ENCODE measurements at regions not wholly inside any gene's neighbourhood (a gene's known extent, or its start where the extent isn't known, plus 50 kb on each side); places are given as distances from the start of the nearest gene placed in this dataset.

DNA sequence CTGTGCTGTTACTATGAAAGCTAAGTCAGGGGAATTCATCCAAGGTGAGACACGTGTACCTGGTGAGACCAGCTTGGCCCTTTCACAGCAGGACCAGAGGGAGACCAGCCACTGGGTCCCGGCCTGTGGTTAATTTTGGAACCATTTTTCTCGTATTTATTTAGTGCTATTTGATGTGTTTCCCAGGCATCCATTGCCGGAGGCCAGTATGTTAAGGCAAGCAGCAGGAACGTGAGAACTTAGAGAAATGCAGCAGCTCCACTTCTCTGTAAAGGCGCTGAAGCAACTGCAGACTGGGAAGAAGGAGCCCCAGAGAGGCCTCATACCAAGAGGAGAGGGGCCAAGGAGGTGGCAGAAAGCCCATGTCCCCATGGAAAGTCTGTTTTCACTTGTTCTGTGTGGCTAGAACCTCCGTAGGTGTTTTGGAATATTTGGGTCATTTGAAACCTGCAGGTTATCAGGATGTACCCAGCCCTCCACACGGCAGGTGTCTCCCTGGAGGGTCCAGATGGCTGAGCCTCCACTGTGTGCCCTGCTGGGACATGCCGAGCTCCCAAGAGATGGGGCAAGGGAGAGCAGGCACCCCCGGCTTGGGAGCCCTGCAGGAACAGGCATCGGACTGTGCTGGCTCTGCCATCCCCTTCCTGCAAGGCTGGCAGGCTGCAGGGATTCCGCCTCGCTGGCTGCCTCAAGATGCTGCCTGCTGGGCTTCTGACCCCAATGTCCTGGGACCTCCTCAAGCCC is 256.0 kb upstream of the RAB6C start:
- Histone ChIP-seq H3K4me3 (IDR thresholded peaks at IDR 0.05; ENCODE audit: insufficient read depth, low read depth, low read length) (no peak overlapping the region), H3K79me2 (ENCODE audit: insufficient read depth, low read depth) (no peaks in the 10 kb centered on the region), H3K4me2 (no peak overlapping the region), H3K36me3 (ENCODE audit: insufficient read depth) (no peaks in the 10 kb centered on the region), H3K27me3 (ENCODE audit: insufficient read depth, low read depth) (no peaks in the 10 kb centered on the region), H4K20me1 (ENCODE audit: insufficient read depth) (no peaks in the 10 kb centered on the region), H3K27ac (no peak overlapping the region), H2AFZ (ENCODE audit: low read depth) (no peak overlapping the region), H3K9ac (no peak overlapping the region), H3K4me1 (ENCODE audit: low read depth, poor library complexity, severe bottlenecking) (no peaks in the 10 kb centered on the region)
- TF ChIP-seq, protein P1, sequence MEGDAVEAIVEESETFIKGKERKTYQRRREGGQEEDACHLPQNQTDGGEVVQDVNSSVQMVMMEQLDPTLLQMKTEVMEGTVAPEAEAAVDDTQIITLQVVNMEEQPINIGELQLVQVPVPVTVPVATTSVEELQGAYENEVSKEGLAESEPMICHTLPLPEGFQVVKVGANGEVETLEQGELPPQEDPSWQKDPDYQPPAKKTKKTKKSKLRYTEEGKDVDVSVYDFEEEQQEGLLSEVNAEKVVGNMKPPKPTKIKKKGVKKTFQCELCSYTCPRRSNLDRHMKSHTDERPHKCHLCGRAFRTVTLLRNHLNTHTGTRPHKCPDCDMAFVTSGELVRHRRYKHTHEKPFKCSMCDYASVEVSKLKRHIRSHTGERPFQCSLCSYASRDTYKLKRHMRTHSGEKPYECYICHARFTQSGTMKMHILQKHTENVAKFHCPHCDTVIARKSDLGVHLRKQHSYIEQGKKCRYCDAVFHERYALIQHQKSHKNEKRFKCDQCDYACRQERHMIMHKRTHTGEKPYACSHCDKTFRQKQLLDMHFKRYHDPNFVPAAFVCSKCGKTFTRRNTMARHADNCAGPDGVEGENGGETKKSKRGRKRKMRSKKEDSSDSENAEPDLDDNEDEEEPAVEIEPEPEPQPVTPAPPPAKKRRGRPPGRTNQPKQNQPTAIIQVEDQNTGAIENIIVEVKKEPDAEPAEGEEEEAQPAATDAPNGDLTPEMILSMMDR (conservative IDR thresholded peaks at IDR 0.05; ENCODE audit: low read depth, low read length), result no peak

DNA sequence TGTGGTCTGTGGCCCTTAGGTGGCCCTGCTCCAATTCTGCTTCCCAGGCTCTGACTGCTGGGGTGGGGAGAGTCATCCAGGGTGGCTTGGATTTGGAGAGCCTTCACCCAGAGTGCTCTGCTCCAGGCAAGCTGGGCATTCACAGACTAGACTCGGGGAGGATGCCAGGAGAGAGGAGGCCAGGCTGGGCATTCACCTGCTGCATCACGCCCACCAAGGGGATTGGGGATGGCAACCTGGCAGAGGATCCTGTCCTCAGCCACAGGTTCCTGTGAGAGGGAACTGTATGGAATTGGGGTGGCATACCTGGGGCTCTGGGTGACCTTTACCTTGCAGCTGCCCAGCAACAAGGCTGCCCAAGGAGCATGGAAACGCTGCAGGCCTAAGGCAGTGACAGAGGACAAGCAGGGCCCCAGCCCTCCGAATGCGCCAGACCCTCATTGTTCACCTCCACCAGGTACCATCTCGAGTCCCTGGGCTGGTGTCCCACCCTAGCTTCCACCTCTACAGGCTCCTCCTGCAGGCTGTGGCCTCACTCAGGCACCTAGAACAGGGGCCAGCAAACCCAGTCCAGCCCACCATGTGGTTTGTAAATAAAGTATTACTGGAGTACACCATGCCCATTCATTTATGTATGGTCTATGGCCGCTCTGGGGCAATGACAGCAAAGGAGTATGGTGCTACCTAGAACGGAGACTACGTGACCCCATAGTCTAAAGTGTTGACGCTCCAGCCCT is 255.3 kb upstream of the RAB6C start:
- no peaks in the 10 kb centered on the region for H3K27me3 ChIP-seq (ENCODE audit: insufficient read depth, low read depth)
- no peak overlapping the region for H2AFZ ChIP-seq (ENCODE audit: low read depth)
- no peak overlapping the region for H3K27ac ChIP-seq
- TF ChIP-seq, protein P1 (conservative IDR thresholded peaks at IDR 0.05; ENCODE audit: low read depth, low read length), result no peak
- no peaks in the 10 kb centered on the region for H4K20me1 ChIP-seq (ENCODE audit: insufficient read depth)
- H3K4me3 ChIP-seq (IDR thresholded peaks at IDR 0.05; ENCODE audit: insufficient read depth, low read depth, low read length), result no peak overlapping the region
- H3K36me3 ChIP-seq (ENCODE audit: insufficient read depth), result no peaks in the 10 kb centered on the region
- H3K4me2 ChIP-seq, result no peak overlapping the region
- H3K4me1 ChIP-seq (ENCODE audit: low read depth, poor library complexity, severe bottlenecking), result no peaks in the 10 kb centered on the region
- no peaks in the 10 kb centered on the region for H3K79me2 ChIP-seq (ENCODE audit: insufficient read depth, low read depth)
- no peak overlapping the region for H3K9ac ChIP-seq

DNA sequence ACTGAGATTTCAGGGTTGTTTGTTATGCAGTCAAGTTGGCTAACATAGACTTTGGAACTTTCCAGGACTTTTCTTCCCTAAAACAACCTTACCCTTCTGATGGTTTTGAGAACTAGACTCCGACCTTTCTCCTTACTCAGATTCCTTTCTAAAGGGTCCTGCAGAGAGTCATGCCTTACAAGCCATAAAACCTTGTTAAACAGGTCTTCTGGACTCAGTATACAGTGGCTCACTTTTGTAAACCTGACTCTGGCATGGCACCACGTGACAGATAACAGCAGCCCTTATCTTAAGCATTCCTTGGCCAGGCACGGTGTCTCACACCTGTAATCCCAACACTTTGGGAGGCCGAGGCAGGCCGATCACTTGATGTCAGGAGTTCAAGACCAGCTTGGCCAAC is 253.2 kb upstream of the RAB6C start:
- Histone ChIP-seq H3K4me2 (no peak overlapping the region), H4K20me1 (ENCODE audit: insufficient read depth) (no peaks in the 10 kb centered on the region), H3K4me3 (IDR thresholded peaks at IDR 0.05; ENCODE audit: insufficient read depth, low read depth, low read length) (no peak overlapping the region), H3K4me1 (ENCODE audit: low read depth, poor library complexity, severe bottlenecking) (no peaks in the 10 kb centered on the region), H3K27me3 (ENCODE audit: insufficient read depth, low read depth) (no peaks in the 10 kb centered on the region), H3K36me3 (ENCODE audit: insufficient read depth) (no peaks in the 10 kb centered on the region), H3K27ac (no peak overlapping the region), H3K9ac (no peak overlapping the region), H3K79me2 (ENCODE audit: insufficient read depth, low read depth) (no peaks in the 10 kb centered on the region), H2AFZ (ENCODE audit: low read depth) (no peak overlapping the region)
- TF ChIP-seq, protein P1 (conservative IDR thresholded peaks at IDR 0.05; ENCODE audit: low read depth, low read length), result no peak

DNA sequence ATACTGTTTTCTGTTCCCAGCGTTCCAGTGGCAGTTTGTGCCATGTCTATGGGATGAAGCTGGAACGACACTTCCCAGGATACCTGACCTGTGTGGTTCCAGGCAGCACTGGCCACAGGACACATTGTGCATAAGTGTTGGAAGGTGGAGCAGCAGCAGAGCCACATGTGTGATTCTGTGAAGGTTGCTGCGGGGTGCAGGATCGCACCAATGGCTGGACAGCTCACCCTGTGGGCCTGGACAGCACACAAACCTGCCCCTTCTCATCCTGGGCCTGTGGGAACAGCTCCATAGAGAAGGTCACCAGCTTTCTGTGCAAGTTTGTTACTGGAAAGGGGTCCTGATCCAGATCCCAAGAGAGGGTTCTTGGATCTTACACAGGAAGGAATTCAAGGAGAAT is 252.2 kb upstream of the RAB6C start:
- Histone ChIP-seq H3K27me3 (ENCODE audit: insufficient read depth, low read depth) (no peaks in the 10 kb centered on the region), H3K9ac (no peak overlapping the region), H3K4me1 (ENCODE audit: low read depth, poor library complexity, severe bottlenecking) (no peaks in the 10 kb centered on the region), H2AFZ (ENCODE audit: low read depth) (no peak overlapping the region), H3K36me3 (ENCODE audit: insufficient read depth) (no peaks in the 10 kb centered on the region), H3K4me2 (no peak overlapping the region), H4K20me1 (ENCODE audit: insufficient read depth) (no peaks in the 10 kb centered on the region), H3K4me3 (IDR thresholded peaks at IDR 0.05; ENCODE audit: insufficient read depth, low read depth, low read length) (no peak overlapping the region), H3K27ac (no peak overlapping the region), H3K79me2 (ENCODE audit: insufficient read depth, low read depth) (no peaks in the 10 kb centered on the region)
- TF ChIP-seq, protein P1 (conservative IDR thresholded peaks at IDR 0.05; ENCODE audit: low read depth, low read length), result no peak

Measured in KMS-11 (cell line).